ENCODE measurements at regions not wholly inside any gene's neighbourhood (a gene's known extent, or its start where the extent isn't known, plus 50 kb on each side); places are given as distances from the start of the nearest gene placed in this dataset.

- DNase-seq, result no peak
Observed at GRCh38 chr2:236692937-236693336, 123.3 kb downstream of the ACKR3 start.

GRCh38 chr2:236693531-236693930 lies 123.9 kb downstream of the ACKR3 start:
- DNase-seq, result no peak

- no peak for DNase-seq
Observed at GRCh38 chr2:236694146-236694888, 124.7 kb downstream of the ACKR3 start.

- DNase-seq, result no peak
Observed at GRCh38 chr2:236696834-236697233, 127.2 kb downstream of the ACKR3 start.

GRCh38 chr2:236698016-236698627 lies 128.5 kb downstream of the ACKR3 start:
- DNase-seq, result no peak

- no peak for DNase-seq
Observed at GRCh38 chr2:236700703-236701102, 131.1 kb downstream of the ACKR3 start.

GRCh38 chr2:236702657-236703372 lies 133.2 kb downstream of the ACKR3 start:
- DNase-seq, result no peak

GRCh38 chr2:236703373-236703709 lies 133.7 kb downstream of the ACKR3 start:
- DNase-seq, result no peak

GRCh38 chr2:236703906-236704305 lies 134.3 kb downstream of the ACKR3 start:
- DNase-seq, result no peak

GRCh38 chr2:236704887-236705286 lies 135.3 kb downstream of the ACKR3 start:
- DNase-seq, result no peak

GRCh38 chr2:236705295-236706105 lies 135.9 kb downstream of the ACKR3 start:
- no peak for DNase-seq

- no peak for DNase-seq
Observed at GRCh38 chr2:236706288-236706687, 136.7 kb downstream of the ACKR3 start.

- DNase-seq, result no peak
Observed at GRCh38 chr2:236706803-236707202, 137.2 kb downstream of the ACKR3 start.

GRCh38 chr2:236711440-236711839 lies 141.8 kb downstream of the ACKR3 start:
- DNase-seq, result no peak

- DNase-seq, result no peak
Observed at GRCh38 chr2:236712304-236712703, 142.7 kb downstream of the ACKR3 start.

GRCh38 chr2:236712961-236713673 lies 143.5 kb downstream of the ACKR3 start:
- DNase-seq, result no peak

- DNase-seq, result no peak
Observed at GRCh38 chr2:236714080-236714479, 144.5 kb downstream of the ACKR3 start.

GRCh38 chr2:236715077-236715476 lies 145.5 kb downstream of the ACKR3 start:
- DNase-seq, result no peak

GRCh38 chr2:236715491-236715961 lies 145.9 kb downstream of the ACKR3 start:
- no peak for DNase-seq

GRCh38 chr2:236717120-236717519 lies 147.5 kb downstream of the ACKR3 start:
- no peak for DNase-seq

GRCh38 chr2:236717729-236718128 lies 148.1 kb downstream of the ACKR3 start:
- no peak for DNase-seq

GRCh38 chr2:236718207-236718992 lies 148.8 kb downstream of the ACKR3 start:
- DNase-seq, result no peak

Data from activated CD4-positive, alpha-beta T cell treated with anti-CD3 and anti-CD28 coated beads for 4 hours (primary cell).